ENCODE measurements at regions not wholly inside any gene's neighbourhood (a gene's known extent, or its start where the extent isn't known, plus 50 kb on each side); places are given as distances from the start of the nearest gene placed in this dataset.

GRCh38 chr13:26463848-26464247, 93.6 kb upstream of the WASF3 start:
- H3F3A ChIP-seq (replicated peaks; ENCODE audit: insufficient read depth), result no peaks in the 10 kb centered on the region
- H3K9ac ChIP-seq, result no peak overlapping the region
- H3K36me3 ChIP-seq (replicated peaks in 1 of 2; ENCODE audit: control insufficient read depth in 1 of 2, insufficient read depth in 2 of 2, low read length in 1 of 2), result no peaks in the 10 kb centered on the region
- ChIA-PET POLR2A (no interaction called here), CTCF (no interaction called here)
- no peaks in the 10 kb centered on the region for H3K79me2 ChIP-seq (ENCODE audit: insufficient read depth)
- no peak overlapping the region for H3K27ac ChIP-seq (ENCODE audit: low read depth in 2 of 2, low read length in 1 of 2)
- no peak for DNase-seq
- no peak for TF ChIP-seq EZH2phosphoT487 (IDR thresholded peaks at IDR 0.05; ENCODE audit: borderline replicate concordance, low read depth)
- no peak for TF ChIP-seq JUND (IDR thresholded peaks at IDR 0.05)
- no peak for TF ChIP-seq USF2 (IDR thresholded peaks at IDR 0.05; ENCODE audit: borderline replicate concordance, low read depth, low read length)
- no peak for TF ChIP-seq RCOR1 (IDR thresholded peaks at IDR 0.05; ENCODE audit: low read length)
- no peak overlapping the region for H3K4me2 ChIP-seq
- no peaks in the 10 kb centered on the region for H4K20me1 ChIP-seq (ENCODE audit: insufficient read depth)
- peaks cover 0 to 3% of the 10 kb centered on the region in 2 experiments; a peak in 1 of 4 replicates for H3K4me1 ChIP-seq (ENCODE audit: control insufficient read depth in 1 of 2, insufficient read depth in 2 of 2, low read depth in 1 of 2, low read length in 1 of 2)
- 46% methylated on average over 5 of the region's 5 CpGs for WGBS (ENCODE audit: low lambda C conversion rate)
- H3K9me2 ChIP-seq, result no peaks in the 10 kb centered on the region
- no peak overlapping the region for H2AFZ ChIP-seq (ENCODE audit: low read depth)
- no peak overlapping the region for H3K4me3 ChIP-seq (ENCODE audit: low read depth in 2 of 2, low read length in 1 of 2)
- H3K9me3 ChIP-seq, result no peaks in the 10 kb centered on the region
- H3K27me3 ChIP-seq (ENCODE audit: insufficient read depth), result no peaks in the 10 kb centered on the region

- peaks cover 0 to 3% of the 10 kb centered on the region in 2 experiments; a peak in 1 of 4 replicates for H3K4me1 ChIP-seq (ENCODE audit: control insufficient read depth in 1 of 2, insufficient read depth in 2 of 2, low read depth in 1 of 2, low read length in 1 of 2)
- no peak overlapping the region for H2AFZ ChIP-seq (ENCODE audit: low read depth)
- no peak overlapping the region for H3K9ac ChIP-seq
- POLR2A ChIA-PET, result no interaction called here
- H3K27ac ChIP-seq (ENCODE audit: low read depth in 2 of 2, low read length in 1 of 2), result no peak overlapping the region
- H3K79me2 ChIP-seq (ENCODE audit: insufficient read depth), result no peaks in the 10 kb centered on the region
- CTCF ChIA-PET, result interaction anchor here (1.1 kb wide), 1 partner anchor 11 kb away, joined by 3 read pairs; no protein-coding TSS in a partner anchor
- TF ChIP-seq GABPA (IDR thresholded peaks at IDR 0.05; ENCODE audit: low read depth) (no peak), ZBTB33 (IDR thresholded peaks at IDR 0.05; ENCODE audit: borderline replicate concordance, low read depth) (no peak), RCOR1 (IDR thresholded peaks at IDR 0.05; ENCODE audit: low read length) (no peak), TEAD4 (IDR thresholded peaks at IDR 0.05; ENCODE audit: borderline replicate concordance, insufficient read depth) (no peak), CHD2 (IDR thresholded peaks at IDR 0.05; ENCODE audit: low read length, partially characterized antibody) (no peak), USF1 (IDR thresholded peaks at IDR 0.05; ENCODE audit: borderline replicate concordance, low read depth) (no peak)
- no peaks in the 10 kb centered on the region for H3K9me3 ChIP-seq
- DNase-seq, result no peak
- no peaks in the 10 kb centered on the region for H3K36me3 ChIP-seq (replicated peaks in 1 of 2; ENCODE audit: control insufficient read depth in 1 of 2, insufficient read depth in 2 of 2, low read length in 1 of 2)
- no peaks in the 10 kb centered on the region for H4K20me1 ChIP-seq (ENCODE audit: insufficient read depth)
- H3F3A ChIP-seq (replicated peaks; ENCODE audit: insufficient read depth), result no peaks in the 10 kb centered on the region
- no peaks in the 10 kb centered on the region for H3K9me2 ChIP-seq
- WGBS (ENCODE audit: low lambda C conversion rate), result 60% methylated on average over 5 of the region's 12 CpGs
- no peak overlapping the region for H3K4me3 ChIP-seq (ENCODE audit: low read depth in 2 of 2, low read length in 1 of 2)
- no peaks in the 10 kb centered on the region for H3K27me3 ChIP-seq (ENCODE audit: insufficient read depth)
- no peak overlapping the region for H3K4me2 ChIP-seq
These were observed 92.0 kb upstream of the WASF3 start for GRCh38 chr13:26465514-26465913.

Measured in SK-N-SH (cell line).